ENCODE measurements at regions not wholly inside any gene's neighbourhood (a gene's known extent, or its start where the extent isn't known, plus 50 kb on each side); places are given as distances from the start of the nearest gene placed in this dataset.

DNA sequence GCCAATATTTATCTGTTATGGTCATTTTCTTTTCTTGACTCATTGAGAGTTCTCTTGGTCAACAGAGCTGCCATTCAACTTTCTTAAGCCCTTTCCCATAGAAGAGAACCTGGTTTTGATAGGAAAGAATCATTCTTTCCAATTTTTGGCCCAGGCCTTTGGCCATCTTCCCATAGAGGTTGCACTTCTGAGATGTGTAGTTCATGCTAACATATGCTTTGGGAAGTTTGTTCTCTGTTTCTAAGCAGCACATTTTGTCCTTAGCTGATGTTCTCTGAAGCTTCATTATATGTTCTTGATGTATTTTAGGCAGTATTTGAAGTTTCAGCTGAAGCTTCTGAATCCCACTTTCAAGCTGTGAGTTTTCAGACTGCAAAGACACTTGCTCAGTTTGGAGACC lies 161.1 kb downstream of the VEGFC start:
- no peak for DNase-seq (ENCODE audit: low read depth)

All from iris pigment epithelial cell (primary cell).